SK-N-SH treated with all-trans-retinoic acid at 6 μM for 48 hours (cell line): ENCODE measurements at regions not wholly inside any gene's neighbourhood (a gene's known extent, or its start where the extent isn't known, plus 50 kb on each side); places are given as distances from the start of the nearest gene placed in this dataset.

Experiments used
- ATAC-seq: fragments of 200-7000 bp; cut with Tn5 transposase; 3 replicates; pipeline ENCODE4 v1.9.1; 2020; ENCODE audit warnings: mild to moderate bottlenecking, moderate library complexity
- ARNTL ChIP-seq: fragments of 450-650 bp; formaldehyde crosslinking; IDR thresholded peaks from 2 replicates; pipeline ENCODE4 v1.5.0; 2020; ENCODE audit warnings: low read depth, mild to moderate bottlenecking, moderate library complexity, borderline replicate concordance
- CREB5 ChIP-seq: fragments of 250-450 bp; sonication (Bioruptor Pico); IDR thresholded peaks from 2 replicates; pipeline ENCODE4 v1.5.1; 2020; ENCODE audit warnings: low read depth, mild to moderate bottlenecking, moderate library complexity
- CSDC2 ChIP-seq: fragments of 250-450 bp; sonication (Bioruptor Pico); IDR thresholded peaks from 2 replicates; pipeline ENCODE4 v1.5.0; 2020; ENCODE audit warnings: mild to moderate bottlenecking, moderate library complexity
- CSRNP3 ChIP-seq: fragments of 250-450 bp; sonication (Bioruptor Pico); IDR thresholded peaks from 2 replicates; pipeline ENCODE4 v1.5.1; 2021; ENCODE audit warnings: mild to moderate bottlenecking, moderate library complexity
- ESRRG ChIP-seq: fragments of 250-450 bp; sonication (Bioruptor Pico); IDR thresholded peaks from 2 replicates; pipeline ENCODE4 v1.6.1; 2021; ENCODE audit warnings: mild to moderate bottlenecking
- ISL1 ChIP-seq: fragments of 250-450 bp; sonication (Bioruptor Pico); IDR thresholded peaks from 2 replicates; pipeline ENCODE4 v2.1.2; 2022; ENCODE audit warnings: mild to moderate bottlenecking, moderate library complexity
- PATZ1 ChIP-seq: fragments of 250-450 bp; sonication (Bioruptor Pico); IDR thresholded peaks from 2 replicates; pipeline ENCODE4 v1.8.0; 2020; ENCODE audit warnings: mild to moderate bottlenecking, moderate library complexity, borderline replicate concordance
- POU6F1 ChIP-seq: fragments of 250-450 bp; sonication (Bioruptor Pico); IDR thresholded peaks from 2 replicates; pipeline ENCODE4 v1.8.0; 2021; ENCODE audit warnings: low read depth, mild to moderate bottlenecking, moderate library complexity, borderline replicate concordance
- PPARA ChIP-seq: fragments of 250-450 bp; sonication (Bioruptor Pico); IDR thresholded peaks from 2 replicates; pipeline ENCODE4 v1.5.0; 2020; ENCODE audit warnings: mild to moderate bottlenecking, borderline replicate concordance
- SNAI2 ChIP-seq: fragments of 250-450 bp; sonication (Bioruptor Pico); IDR thresholded peaks from 2 replicates; pipeline ENCODE4 v1.5.0; 2020; ENCODE audit warnings: mild to moderate bottlenecking, moderate library complexity
- TOX ChIP-seq: fragments of 250-450 bp; sonication (Bioruptor Pico); IDR thresholded peaks from 2 replicates; pipeline ENCODE4 v1.8.0; 2021; ENCODE audit warnings: mild to moderate bottlenecking, moderate library complexity, borderline replicate concordance
- TSHZ2 ChIP-seq: fragments of 250-450 bp; sonication (Bioruptor Pico); IDR thresholded peaks from 2 replicates; pipeline ENCODE4 v1.5.0; 2020; ENCODE audit warnings: mild to moderate bottlenecking, moderate library complexity
- ZC3H10 ChIP-seq: fragments of 250-450 bp; sonication (Bioruptor Pico); IDR thresholded peaks from 2 replicates; pipeline ENCODE4 v1.5.1; 2021; ENCODE audit warnings: mild to moderate bottlenecking, moderate library complexity
- ZFP3 ChIP-seq: fragments of 250-450 bp; sonication (Bioruptor Pico); IDR thresholded peaks from 2 replicates; pipeline ENCODE4 v1.5.0; 2020; ENCODE audit warnings: mild to moderate bottlenecking, moderate library complexity
- ZNF565 ChIP-seq: fragments of 450-650 bp; formaldehyde crosslinking; conservative IDR thresholded peaks from 2 replicates; pipeline ENCODE4 v1.5.0; 2020; ENCODE audit warnings: low read depth, mild to moderate bottlenecking, moderate library complexity

- ATAC-seq: no peak
- TF ChIP-seq PATZ1: no peak
These were observed 350.1 kb downstream of the CBLN2 start for GRCh38 chr18:72194072-72194471.

GRCh38 chr18:72187956-72188355 is 356.2 kb downstream of the CBLN2 start:
- ATAC-seq: no peak
- no peak for TF ChIP-seq TSHZ2

- TF ChIP-seq TSHZ2 (no peak), ZC3H10 (CRISPR knock-in tag) (no peak), ZNF565 (CRISPR knock-in tag) (no peak), ISL1 (no peak), CREB5 (CRISPR knock-in tag) (no peak), POU6F1 (no peak), PPARA (CRISPR knock-in tag) (no peak), ESRRG (no peak), PATZ1 (no peak), CSRNP3 (CRISPR knock-in tag) (no peak), ARNTL (CRISPR knock-in tag) (no peak), ZFP3 (no peak)
- ATAC-seq: no peak
These were observed 362.8 kb downstream of the CBLN2 start for GRCh38 chr18:72181241-72181764.

GRCh38 chr18:72180689-72181088 is 363.5 kb downstream of the CBLN2 start:
- TF ChIP-seq ISL1: no peak
- TF ChIP-seq ARNTL (CRISPR knock-in tag): no peak
- TF ChIP-seq CSRNP3 (CRISPR knock-in tag): no peak
- no peak for TF ChIP-seq CSDC2 (CRISPR knock-in tag)
- no peak for TF ChIP-seq TOX (CRISPR knock-in tag)
- no peak for TF ChIP-seq SNAI2 (CRISPR knock-in tag)
- ATAC-seq: no peak
